GM12875 (cell line): ENCODE measurements at regions not wholly inside any gene's neighbourhood (a gene's known extent, or its start where the extent isn't known, plus 50 kb on each side); places are given as distances from the start of the nearest gene placed in this dataset.
"Not testable (repeated sequence)": the region's sequence is repeated elsewhere in the genome, so short reads cannot be mapped to it uniquely, and the experiment has no call there.

Experiments
- H3K4me3 ChIP-seq: one replicate; pipeline ENCODE4 v1.5.1; 2011; ENCODE audit warnings: low read depth, low read length, control low read depth
- TF ChIP-seq, protein P1 (sequence below): IDR thresholded peaks from 2 replicates; pipeline ENCODE4 v1.5.1; 2011; ENCODE audit warnings: low read depth, mild to moderate bottlenecking, control low read depth, inconsistent platforms, low read length, moderate library complexity, borderline replicate concordance; ENCODE audit not compliant: insufficient read depth

DNA sequence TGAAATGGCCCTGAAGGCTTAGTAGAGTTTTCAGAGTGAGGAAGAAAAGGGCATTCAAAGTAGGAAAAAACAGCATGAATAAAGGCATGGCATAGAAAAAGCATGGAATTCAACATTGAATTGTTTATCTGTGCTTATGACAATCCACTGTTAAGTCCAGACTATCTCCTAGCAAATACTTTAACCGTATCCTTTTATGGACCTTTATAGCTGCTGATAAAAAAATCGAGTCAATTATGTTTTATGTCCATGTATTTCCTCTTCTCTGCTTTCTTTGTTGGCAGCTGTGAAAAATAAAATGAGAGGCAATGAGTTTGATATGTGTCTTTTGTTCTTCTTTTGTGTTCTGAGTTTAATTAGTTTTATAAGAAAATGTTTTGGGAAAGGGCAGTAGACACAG, 70.4 kb downstream of the TDRD15 start:
- H3K4me3 ChIP-seq, result no peak overlapping the region
- TF ChIP-seq, protein P1, sequence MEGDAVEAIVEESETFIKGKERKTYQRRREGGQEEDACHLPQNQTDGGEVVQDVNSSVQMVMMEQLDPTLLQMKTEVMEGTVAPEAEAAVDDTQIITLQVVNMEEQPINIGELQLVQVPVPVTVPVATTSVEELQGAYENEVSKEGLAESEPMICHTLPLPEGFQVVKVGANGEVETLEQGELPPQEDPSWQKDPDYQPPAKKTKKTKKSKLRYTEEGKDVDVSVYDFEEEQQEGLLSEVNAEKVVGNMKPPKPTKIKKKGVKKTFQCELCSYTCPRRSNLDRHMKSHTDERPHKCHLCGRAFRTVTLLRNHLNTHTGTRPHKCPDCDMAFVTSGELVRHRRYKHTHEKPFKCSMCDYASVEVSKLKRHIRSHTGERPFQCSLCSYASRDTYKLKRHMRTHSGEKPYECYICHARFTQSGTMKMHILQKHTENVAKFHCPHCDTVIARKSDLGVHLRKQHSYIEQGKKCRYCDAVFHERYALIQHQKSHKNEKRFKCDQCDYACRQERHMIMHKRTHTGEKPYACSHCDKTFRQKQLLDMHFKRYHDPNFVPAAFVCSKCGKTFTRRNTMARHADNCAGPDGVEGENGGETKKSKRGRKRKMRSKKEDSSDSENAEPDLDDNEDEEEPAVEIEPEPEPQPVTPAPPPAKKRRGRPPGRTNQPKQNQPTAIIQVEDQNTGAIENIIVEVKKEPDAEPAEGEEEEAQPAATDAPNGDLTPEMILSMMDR, result no peak

DNA sequence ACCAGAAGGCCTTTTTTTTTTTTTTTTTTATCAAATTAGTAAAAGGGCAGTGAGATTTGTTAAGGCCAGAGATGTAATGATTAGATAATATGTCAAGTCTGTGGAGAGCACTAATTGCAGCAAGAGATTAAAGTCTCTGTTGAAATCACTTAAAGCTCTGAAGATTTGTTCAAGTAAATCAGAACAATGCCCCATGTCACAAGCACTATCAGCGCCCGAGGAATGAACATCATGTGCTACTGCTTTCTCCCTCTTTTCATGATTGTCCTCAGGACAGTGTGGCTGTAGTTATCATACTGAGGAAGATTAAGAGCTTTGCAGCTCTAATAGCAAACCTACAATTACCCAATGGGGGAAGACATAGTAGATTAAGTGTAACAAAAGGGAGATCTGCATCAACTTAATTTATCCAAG, 71.1 kb downstream of the TDRD15 start:
- TF ChIP-seq, protein P1, result no peak

DNA sequence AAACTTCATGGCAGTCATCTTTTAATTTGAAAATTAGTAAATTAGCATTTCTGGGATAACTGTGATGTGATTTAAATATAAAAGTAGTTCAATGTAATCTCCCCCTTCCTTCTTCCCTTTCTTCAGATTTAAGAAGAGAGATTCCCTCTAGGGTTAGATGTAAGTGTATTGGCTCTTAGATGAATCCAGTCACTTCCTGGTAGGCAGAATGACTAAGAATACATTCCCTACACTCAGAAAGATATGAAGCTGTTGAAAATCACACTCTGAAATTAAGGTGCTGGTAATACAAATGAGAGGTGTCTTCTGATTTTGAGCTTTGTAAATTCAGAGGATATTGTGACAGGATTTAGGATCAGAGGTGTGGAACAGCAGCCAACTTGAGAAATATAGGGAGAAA, 71.6 kb downstream of the TDRD15 start:
- H3K4me3 ChIP-seq, result no peak overlapping the region
- TF ChIP-seq, protein P1, result no peak

More for the DNA sequence above, 71.1 kb downstream of the TDRD15 start:
- no peak overlapping the region for H3K4me3 ChIP-seq

DNA sequence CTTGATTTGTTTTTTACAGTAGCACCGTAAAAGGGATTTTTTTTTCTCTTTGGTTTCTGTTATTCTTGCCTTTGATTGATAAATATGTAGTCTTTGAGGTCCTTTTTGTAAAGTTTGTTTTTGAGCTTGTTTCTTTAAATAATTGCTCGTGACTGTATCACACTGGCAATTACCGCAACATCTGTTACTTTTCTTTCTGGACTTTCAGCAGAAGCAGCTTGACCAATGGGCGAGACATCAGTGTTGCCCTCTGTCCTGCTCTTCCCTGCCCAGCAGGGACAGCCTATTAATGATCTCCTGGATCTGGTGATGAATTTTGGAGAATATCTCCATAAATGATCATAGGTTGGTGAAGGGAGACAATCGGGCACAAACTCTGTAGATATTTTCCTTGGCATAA, 74.9 kb downstream of the TDRD15 start:
- TF ChIP-seq, protein P1, result no peak

DNA sequence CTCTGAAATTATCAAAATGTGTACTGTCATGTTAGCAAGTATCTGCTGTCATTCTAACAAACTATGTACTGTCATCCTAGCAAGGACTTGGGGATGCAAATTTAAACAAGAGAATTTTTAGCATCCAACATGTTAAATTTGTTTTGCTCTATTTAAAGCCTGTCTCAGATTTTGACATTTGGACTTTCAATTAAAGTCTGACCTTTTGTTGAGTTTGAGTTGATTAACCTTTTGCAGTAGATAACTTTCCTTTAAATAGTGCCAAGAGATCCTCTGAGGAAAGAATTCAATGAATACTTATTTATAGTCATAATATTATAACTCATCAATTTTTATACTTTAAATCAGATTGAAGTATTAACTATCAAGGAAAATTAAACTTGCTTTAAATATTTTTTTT, 80.2 kb downstream of the TDRD15 start:
- TF ChIP-seq, protein P1, result no peak
- H3K4me3 ChIP-seq, result no peak overlapping the region

More for the DNA sequence above, 74.9 kb downstream of the TDRD15 start:
- no peak overlapping the region for H3K4me3 ChIP-seq

DNA sequence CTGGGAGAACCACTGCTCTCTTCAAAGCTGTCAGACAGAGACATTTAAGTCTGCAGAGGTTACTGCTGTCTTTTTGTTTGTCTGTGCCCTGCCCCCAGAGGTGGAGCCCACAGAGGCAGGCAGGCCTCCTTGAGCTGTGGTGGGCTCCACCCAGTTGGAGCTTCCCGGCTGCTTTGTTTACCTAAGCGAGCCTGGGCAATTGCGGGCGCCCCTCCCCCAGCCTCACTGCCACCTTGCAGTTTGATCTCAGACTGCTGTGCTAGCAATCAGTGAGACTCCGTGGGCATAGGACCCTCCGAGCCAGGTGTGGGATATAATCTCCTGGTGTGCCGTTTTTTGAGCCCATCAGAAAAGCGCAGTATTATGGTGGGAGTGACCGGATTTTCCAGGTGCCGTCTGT, 90.3 kb downstream of the TDRD15 start:
- not testable (repeated sequence) for H3K4me3 ChIP-seq

DNA sequence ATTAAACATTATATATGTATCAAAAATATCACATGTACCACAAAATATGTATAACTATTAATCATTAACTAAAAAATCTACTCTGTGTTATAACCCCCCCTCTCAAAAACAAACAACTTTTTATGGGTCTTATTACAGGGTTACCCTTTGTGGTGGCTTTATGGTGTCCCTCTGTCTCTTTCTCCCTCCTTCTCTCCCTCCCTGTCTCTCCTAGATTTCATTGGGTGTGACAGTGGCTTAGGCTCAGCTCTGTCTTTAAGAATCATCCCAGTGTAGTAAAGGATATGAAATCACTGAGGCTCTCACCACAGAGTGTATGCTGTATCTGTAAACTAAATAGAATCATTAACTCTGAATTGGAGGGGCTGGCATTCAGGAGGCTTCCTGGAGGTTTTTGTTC, 93.7 kb downstream of the TDRD15 start:
- H3K4me3 ChIP-seq, result no peak overlapping the region
- TF ChIP-seq, protein P1, result no peak

DNA sequence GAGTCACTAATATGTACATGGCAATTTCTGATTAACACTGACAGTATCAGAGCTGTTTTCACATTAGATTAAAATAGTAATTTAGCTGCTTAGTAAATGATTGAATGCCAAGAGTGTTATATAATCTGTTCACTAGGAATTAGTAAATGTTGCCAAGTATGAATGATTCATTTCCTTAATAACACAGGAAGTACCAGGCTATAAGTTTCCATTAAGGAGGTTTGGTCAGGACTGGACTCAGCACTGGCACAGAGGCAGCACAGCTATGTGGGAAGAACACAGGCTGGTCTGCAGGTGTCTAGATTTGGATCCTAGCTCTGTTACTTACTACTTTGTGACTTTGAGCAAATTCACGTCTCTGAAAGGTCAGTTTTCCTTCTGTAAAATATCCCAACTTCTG, 97.2 kb downstream of the TDRD15 start:
- no peak overlapping the region for H3K4me3 ChIP-seq
- TF ChIP-seq, protein P1, result no peak
